SK-N-SH treated with all-trans-retinoic acid at 6 μM for 48 hours (cell line): ENCODE measurements at regions not wholly inside any gene's neighbourhood (a gene's known extent, or its start where the extent isn't known, plus 50 kb on each side); places are given as distances from the start of the nearest gene placed in this dataset.

Experiments used
- ATAC-seq: fragments of 200-7000 bp; cut with Tn5 transposase; 3 replicates; pipeline ENCODE4 v1.9.1; 2020; ENCODE audit warnings: mild to moderate bottlenecking, moderate library complexity
- BACH2 ChIP-seq: fragments of 250-450 bp; sonication (Bioruptor Pico); IDR thresholded peaks from 2 replicates; pipeline ENCODE4 v1.9.0; 2021; ENCODE audit warnings: mild to moderate bottlenecking, borderline replicate concordance
- CREB5 ChIP-seq: fragments of 250-450 bp; sonication (Bioruptor Pico); IDR thresholded peaks from 2 replicates; pipeline ENCODE4 v1.5.1; 2020; ENCODE audit warnings: low read depth, mild to moderate bottlenecking, moderate library complexity
- CSRNP3 ChIP-seq: fragments of 250-450 bp; sonication (Bioruptor Pico); IDR thresholded peaks from 2 replicates; pipeline ENCODE4 v1.5.1; 2021; ENCODE audit warnings: mild to moderate bottlenecking, moderate library complexity
- ESRRG ChIP-seq: fragments of 250-450 bp; sonication (Bioruptor Pico); IDR thresholded peaks from 2 replicates; pipeline ENCODE4 v1.6.1; 2021; ENCODE audit warnings: mild to moderate bottlenecking
- OSR1 ChIP-seq: fragments of 250-450 bp; sonication (Bioruptor Pico); IDR thresholded peaks from 2 replicates; pipeline ENCODE4 v1.8.0; 2022; ENCODE audit warnings: moderate library complexity, mild to moderate bottlenecking, inconsistent platforms
- PATZ1 ChIP-seq: fragments of 250-450 bp; sonication (Bioruptor Pico); IDR thresholded peaks from 2 replicates; pipeline ENCODE4 v1.8.0; 2020; ENCODE audit warnings: mild to moderate bottlenecking, moderate library complexity, borderline replicate concordance
- POU6F1 ChIP-seq: fragments of 250-450 bp; sonication (Bioruptor Pico); IDR thresholded peaks from 2 replicates; pipeline ENCODE4 v1.8.0; 2021; ENCODE audit warnings: low read depth, mild to moderate bottlenecking, moderate library complexity, borderline replicate concordance
- PPARA ChIP-seq: fragments of 250-450 bp; sonication (Bioruptor Pico); IDR thresholded peaks from 2 replicates; pipeline ENCODE4 v1.5.0; 2020; ENCODE audit warnings: mild to moderate bottlenecking, borderline replicate concordance
- RARB ChIP-seq: fragments of 250-450 bp; sonication (Bioruptor Pico); IDR thresholded peaks from 2 replicates; pipeline ENCODE4 v1.8.0; 2021; ENCODE audit warnings: mild to moderate bottlenecking, moderate library complexity
- SNAI2 ChIP-seq: fragments of 250-450 bp; sonication (Bioruptor Pico); IDR thresholded peaks from 2 replicates; pipeline ENCODE4 v1.5.0; 2020; ENCODE audit warnings: mild to moderate bottlenecking, moderate library complexity
- TCF4 ChIP-seq: fragments of 250-450 bp; sonication (Bioruptor Pico); IDR thresholded peaks from 2 replicates; pipeline ENCODE4 v1.8.0; 2021; ENCODE audit warnings: mild to moderate bottlenecking, moderate library complexity, borderline replicate concordance
- TOX ChIP-seq: fragments of 250-450 bp; sonication (Bioruptor Pico); IDR thresholded peaks from 2 replicates; pipeline ENCODE4 v1.8.0; 2021; ENCODE audit warnings: mild to moderate bottlenecking, moderate library complexity, borderline replicate concordance
- TSHZ2 ChIP-seq: fragments of 250-450 bp; sonication (Bioruptor Pico); IDR thresholded peaks from 2 replicates; pipeline ENCODE4 v1.5.0; 2020; ENCODE audit warnings: mild to moderate bottlenecking, moderate library complexity
- ZFP3 ChIP-seq: fragments of 250-450 bp; sonication (Bioruptor Pico); IDR thresholded peaks from 2 replicates; pipeline ENCODE4 v1.5.0; 2020; ENCODE audit warnings: mild to moderate bottlenecking, moderate library complexity
- ZFP30 ChIP-seq: fragments of 450-650 bp; formaldehyde crosslinking; IDR thresholded peaks from 2 replicates; pipeline ENCODE4 v1.5.0; 2022; ENCODE audit warnings: mild to moderate bottlenecking, moderate library complexity
- ZNF565 ChIP-seq: fragments of 450-650 bp; formaldehyde crosslinking; conservative IDR thresholded peaks from 2 replicates; pipeline ENCODE4 v1.5.0; 2020; ENCODE audit warnings: low read depth, mild to moderate bottlenecking, moderate library complexity
- ZNF70 ChIP-seq: fragments of 450-650 bp; formaldehyde crosslinking; IDR thresholded peaks from 2 replicates; pipeline ENCODE4 v1.5.0; 2020; ENCODE audit warnings: mild to moderate bottlenecking, moderate library complexity

GRCh38 chr9:121568343-121569265 lies 69.0 kb upstream of the GGTA1 start:
- peak; percentile 17 for ATAC-seq
- TF ChIP-seq PATZ1 (CRISPR knock-in tag) (no peak), ZNF70 (CRISPR knock-in tag) (no peak), ZFP3 (CRISPR knock-in tag) (peak; percentile 75), OSR1 (CRISPR knock-in tag) (no peak)
- TF ChIP-seq, all 23 proteins: peak for 1

- ATAC-seq = no peak
- TF ChIP-seq CSRNP3 (CRISPR knock-in tag) (no peak), ZNF70 (CRISPR knock-in tag) (no peak), CREB5 (CRISPR knock-in tag) (no peak), SNAI2 (CRISPR knock-in tag) (no peak), TCF4 (no peak), ZFP30 (CRISPR knock-in tag) (no peak), PPARA (no peak), ZNF565 (CRISPR knock-in tag) (no peak), ESRRG (CRISPR knock-in tag) (no peak), ZFP3 (CRISPR knock-in tag) (no peak), OSR1 (CRISPR knock-in tag) (no peak), TSHZ2 (CRISPR knock-in tag) (no peak)
Observed at GRCh38 chr9:121569266-121569648, 69.6 kb upstream of the GGTA1 start.

GRCh38 chr9:121572581-121572980 lies 72.9 kb upstream of the GGTA1 start:
- no peak for ATAC-seq
- TF ChIP-seq ZNF70 (CRISPR knock-in tag) (no peak), TOX (CRISPR knock-in tag) (no peak), RARB (CRISPR knock-in tag) (no peak), POU6F1 (CRISPR knock-in tag) (no peak), CSRNP3 (CRISPR knock-in tag) (no peak), BACH2 (CRISPR knock-in tag) (no peak)
